ENCODE measurements at regions not wholly inside any gene's neighbourhood (a gene's known extent, or its start where the extent isn't known, plus 50 kb on each side); places are given as distances from the start of the nearest gene placed in this dataset.

DNA sequence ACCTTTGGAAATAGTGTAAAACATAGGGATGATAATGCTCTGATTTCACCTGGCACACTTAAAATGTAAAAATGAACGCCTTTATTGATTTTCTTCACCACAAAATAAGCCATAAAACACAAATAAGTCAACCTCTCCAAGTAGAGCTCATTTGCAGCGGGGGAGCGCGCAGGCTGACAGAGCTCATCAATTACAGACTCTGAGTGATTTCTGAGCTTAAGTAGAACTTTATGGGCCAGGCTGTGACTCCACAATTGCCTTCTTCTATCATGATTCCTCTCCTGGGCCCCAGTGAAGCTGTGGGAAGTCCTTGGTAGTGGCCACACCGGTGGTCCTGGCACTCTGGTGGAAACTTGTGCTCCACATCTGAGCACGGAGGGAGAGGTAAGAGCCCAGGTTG lies 789.0 kb upstream of the RAB6C start:
- TF ChIP-seq CTCF (optimal IDR thresholded peaks at IDR 0.05 in 1 of 3, IDR thresholded peaks at IDR 0.05 in 1 of 3, conservative IDR thresholded peaks at IDR 0.05 in 1 of 3; ENCODE audit: extremely low read depth in 1 of 3, insufficient read depth in 2 of 3, low read length in 3 of 3), result no peak
- no peak for TF ChIP-seq EZH2 (IDR thresholded peaks at IDR 0.05; ENCODE audit: low read length)
- H4K20me1 ChIP-seq (ENCODE audit: control insufficient read depth, extremely low read depth, insufficient read depth, low read length), result no peaks in the 10 kb centered on the region
- no peak overlapping the region for H2AFZ ChIP-seq (ENCODE audit: control insufficient read depth, low read length)
- DNase-seq (ENCODE audit: low read depth, low spot score) (no peak), FAIRE-seq (no peak)
- no peaks in the 10 kb centered on the region for H3K36me3 ChIP-seq (ENCODE audit: control insufficient read depth in 2 of 2, extremely low read depth in 1 of 2, insufficient read depth in 2 of 2, low read length in 2 of 2)
- dilution Hi-C loops (cut with MboI; ENCODE audit: extremely low pct_ligation_motif_present, low sequenced_read_pairs), result no loop called here
- no peaks in the 10 kb centered on the region for H3K9me3 ChIP-seq (ENCODE audit: control insufficient read depth, low read depth, low read length)
- H3K79me2 ChIP-seq (ENCODE audit: control insufficient read depth, insufficient read depth, low read length), result no peaks in the 10 kb centered on the region
- no peaks in the 10 kb centered on the region for H3K9me1 ChIP-seq (ENCODE audit: control insufficient read depth, extremely low read depth, insufficient read depth, low read length)
- H3K4me1 ChIP-seq (ENCODE audit: control insufficient read depth, extremely low read depth, insufficient read depth, low read length), result peaks cover 27% of the 10 kb centered on the region
- no peak overlapping the region for H3K27ac ChIP-seq (ENCODE audit: control insufficient read depth, insufficient read depth, low read length)
- no peak overlapping the region for H3K9ac ChIP-seq (ENCODE audit: control insufficient read depth, extremely low read depth, insufficient read depth, low read length)
- no peak overlapping the region for H3K4me2 ChIP-seq (ENCODE audit: control insufficient read depth, extremely low read depth, insufficient read depth, low read depth, low read length)
- no peak overlapping the region for H3K4me3 ChIP-seq (ENCODE audit: control insufficient read depth in 2 of 3, extremely low read depth in 1 of 3, insufficient read depth in 2 of 3, low read depth in 1 of 3, low read length in 3 of 3)
- H3K27me3 ChIP-seq (ENCODE audit: control insufficient read depth, extremely low read depth, insufficient read depth, low read length), result no peaks in the 10 kb centered on the region

- Histone ChIP-seq H3K9me3 (ENCODE audit: control insufficient read depth, low read depth, low read length) (no peaks in the 10 kb centered on the region), H2AFZ (ENCODE audit: control insufficient read depth, low read length) (peak overlapping the region; percentile 65), H3K27me3 (ENCODE audit: control insufficient read depth, extremely low read depth, insufficient read depth, low read length) (no peaks in the 10 kb centered on the region), H3K36me3 (ENCODE audit: control insufficient read depth in 2 of 2, extremely low read depth in 1 of 2, insufficient read depth in 2 of 2, low read length in 2 of 2) (no peaks in the 10 kb centered on the region), H3K4me1 (ENCODE audit: control insufficient read depth, extremely low read depth, insufficient read depth, low read length) (peaks cover 27% of the 10 kb centered on the region), H3K9me1 (ENCODE audit: control insufficient read depth, extremely low read depth, insufficient read depth, low read length) (no peaks in the 10 kb centered on the region), H3K9ac (ENCODE audit: control insufficient read depth, extremely low read depth, insufficient read depth, low read length) (no peak overlapping the region), H4K20me1 (ENCODE audit: control insufficient read depth, extremely low read depth, insufficient read depth, low read length) (no peaks in the 10 kb centered on the region), H3K4me3 (ENCODE audit: control insufficient read depth in 2 of 3, extremely low read depth in 1 of 3, insufficient read depth in 2 of 3, low read depth in 1 of 3, low read length in 3 of 3) (no peak overlapping the region), H3K27ac (ENCODE audit: control insufficient read depth, insufficient read depth, low read length) (peak overlapping the region; percentile 7), H3K79me2 (ENCODE audit: control insufficient read depth, insufficient read depth, low read length) (no peaks in the 10 kb centered on the region), H3K4me2 (ENCODE audit: control insufficient read depth, extremely low read depth, insufficient read depth, low read depth, low read length) (peak overlapping the region; percentile 20)
- peak; percentile 73 for DNase-seq (ENCODE audit: low read depth, low spot score)
- peak; percentile 94 for FAIRE-seq
- TF ChIP-seq EZH2 (IDR thresholded peaks at IDR 0.05; ENCODE audit: low read length) (no peak), CTCF (optimal IDR thresholded peaks at IDR 0.05 in 1 of 3, IDR thresholded peaks at IDR 0.05 in 1 of 3, conservative IDR thresholded peaks at IDR 0.05 in 1 of 3; ENCODE audit: extremely low read depth in 1 of 3, insufficient read depth in 2 of 3, low read length in 3 of 3) (peak; percentile 22 to 72 (median 33))
- dilution Hi-C loops (cut with MboI; ENCODE audit: extremely low pct_ligation_motif_present, low sequenced_read_pairs), result no loop called here
Measured at GRCh38 chr2:129191530-129191929, 787.9 kb upstream of the RAB6C start.
